Pancreas (tissue), 10 donors: ENCODE measurements at regions not wholly inside any gene's neighbourhood (a gene's known extent, or its start where the extent isn't known, plus 50 kb on each side); places are given as distances from the start of the nearest gene placed in this dataset.
"Not testable (repeated sequence)": the region's sequence is repeated elsewhere in the genome, so short reads cannot be mapped to it uniquely, and the experiment has no call there.

Experiments
- ATAC-seq, 4 donors: fragments of 200-7000 bp; cut with Tn5 transposase; one replicate each; pipeline versions ENCODE4 v1.8.0 to v1.9.1; 2020; ENCODE audit warnings: mild to moderate bottlenecking in 4 of 4, moderate library complexity in 4 of 4
- DNase-seq, 6 donors: peaks; one replicate each; pipeline ENCODE4 v3.0.0-alpha.2; 2020
- FAIRE-seq: peaks from 2 replicates; lab custom pipeline; 2012; peaks lifted over from hg19 to GRCh38; lab: Jason Lieb, UNC
- H3K27ac ChIP-seq, 4 donors: fragments of 200-600 bp; sonication (generic); 1 replicate in 3 of 4; 2 replicates in 1 of 4; pipeline versions ENCODE4 v1.5.0 to v1.8.0; 2020
- H3K27me3 ChIP-seq, 4 donors: fragments of 200-600 bp; one replicate each; pipeline ENCODE4 v1.8.0; 2021
- H3K36me3 ChIP-seq, 3 donors: fragments of 200-600 bp; sonication (generic) in 1 of 3; one replicate each; pipeline versions ENCODE4 v1.5.0 to v1.8.0; 2020 to 2021
- H3K4me1 ChIP-seq, 3 donors: fragments of 200-600 bp; one replicate each; pipeline ENCODE4 v1.8.0; 2021
- H3K4me3 ChIP-seq, 4 donors: fragments of 200-600 bp; sonication (generic) in 2 of 4; one replicate each; pipeline versions ENCODE4 v1.5.0 to v1.8.0; 2020 to 2021
- H3K9me3 ChIP-seq, 4 donors: fragments of 200-600 bp; one replicate each; pipeline ENCODE4 v1.8.0; 2021
- CTCF ChIP-seq, 4 donors: fragments of 200-600 bp; sonication (generic) in 3 of 4; IDR thresholded peaks; one replicate each; pipeline versions ENCODE4 v1.5.0 to v1.8.0; 2021; ENCODE audit warnings: antibody characterized with exemption in 4 of 4
- WGBS, 2 donors: extraction: QIAGEN DNeasy Blood & Tissue Kit; methylation state at CpG; one replicate each; pipeline ENCODE4 v1.1.7; 2013; 5-methylcytosine and 5-hydroxymethylcytosine counted together
- intact Hi-C, 3 donors: fragments of 100-400 bp; cut with DNase I; formaldehyde crosslinking; loops; one replicate each; pipeline versions ENCODE4 v1.11.1 to v1.14.2; 2022
- donor health status: healthy with polysubstance abuse.
- donor health status: DM: no; HTN: no; CAD: no; lungs with moderate emphysema.
- donor health status: DM: no; HTN: no; CAD: no.
- donor health status: control.
- donor health status: control.
- donor health status: Bipolar disorder and iron deficiency.
- donor health status: DM: yes; HTN: yes; CAD: no.
- donor health status: DM: no; HTN: no; CAD: no.
- donor health status: DM: no; HTN: no; CAD: no.
- donor health status: DM: yes; HTN: yes; CAD: no.

DNA sequence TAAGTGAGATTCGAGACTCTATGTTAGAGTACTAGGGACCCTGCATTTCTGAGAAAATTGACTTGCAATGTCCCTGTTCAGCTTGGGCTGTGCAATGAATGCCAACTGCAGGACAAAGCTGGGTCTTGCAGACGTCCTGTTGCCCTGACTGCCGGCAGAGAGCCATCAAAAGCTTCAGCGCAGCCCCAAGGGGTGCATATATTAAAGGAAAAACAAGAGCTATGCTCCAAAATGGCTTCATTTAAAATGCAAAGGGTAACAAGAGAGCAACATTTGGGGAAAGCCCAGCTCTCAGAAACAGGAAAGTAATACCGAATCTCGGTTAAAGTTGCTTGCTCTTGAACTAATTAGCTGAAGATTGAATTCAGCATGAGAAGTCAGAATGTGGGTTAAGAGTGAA lies 110.9 kb upstream of the PNPT1 start:
- DNase-seq (no peak), ATAC-seq (no peak), FAIRE-seq (no peak)
- Histone ChIP-seq H3K4me1 (no peaks in the 10 kb centered on the region), H3K27ac (no peak overlapping the region), H3K27me3 (no peaks in the 10 kb centered on the region), H3K4me3 (no peak overlapping the region), H3K9me3 (no peaks in the 10 kb centered on the region), H3K36me3 (no peaks in the 10 kb centered on the region)
- intact Hi-C loops: no loop called here
- TF ChIP-seq CTCF (IDR thresholded peaks at IDR 0.05): no peak
- WGBS, 2 donors: 64 to 65% methylated on average over 6 of the region's 6 CpGs

DNA sequence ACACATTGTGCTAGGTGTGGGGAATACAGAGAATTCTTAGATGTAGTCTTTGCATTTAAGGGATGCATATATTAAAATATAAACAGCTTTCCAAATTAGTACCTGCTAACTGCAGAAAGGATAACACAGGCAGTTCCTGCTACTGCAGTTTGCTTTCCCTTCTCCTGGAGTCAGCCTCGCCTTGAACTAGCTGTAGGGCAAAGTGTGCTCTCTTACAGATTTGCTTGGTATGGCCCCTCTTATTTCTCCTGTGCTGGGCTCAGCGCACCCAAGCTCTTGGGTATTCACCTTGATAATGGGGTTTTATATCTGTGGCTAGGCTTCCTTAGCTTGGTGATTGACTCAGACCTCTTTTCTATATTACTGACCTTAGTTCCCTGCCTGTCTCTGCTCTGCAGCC lies 108.4 kb upstream of the PNPT1 start:
- DNase-seq: no peak
- Histone ChIP-seq H3K4me3 (no peak overlapping the region), H3K27me3 (no peaks in the 10 kb centered on the region), H3K27ac (no peak overlapping the region), H3K9me3 (no peaks in the 10 kb centered on the region), H3K36me3 (no peaks in the 10 kb centered on the region), H3K4me1 (no peaks in the 10 kb centered on the region)
- no peak for TF ChIP-seq CTCF (IDR thresholded peaks at IDR 0.05)
- intact Hi-C loops: no loop called here
- no peak for FAIRE-seq
- 92 to 97% methylated on average over 2 of the region's 2 CpGs for WGBS, 2 donors
- ATAC-seq: no peak

GRCh38 chr2:55801436-55801835 lies 107.8 kb upstream of the PNPT1 start:
- no peaks in the 10 kb centered on the region for H3K27me3 ChIP-seq
- no peaks in the 10 kb centered on the region for H3K4me1 ChIP-seq
- no peak overlapping the region for H3K4me3 ChIP-seq
- no peak for FAIRE-seq
- intact Hi-C loops: no loop called here
- H3K27ac ChIP-seq: no peak overlapping the region
- DNase-seq: no peak
- TF ChIP-seq CTCF (IDR thresholded peaks at IDR 0.05): no peak
- no peak for ATAC-seq
- WGBS, 2 donors: 87 to 91% methylated on average over 1 of the region's 1 CpG
- H3K36me3 ChIP-seq: no peaks in the 10 kb centered on the region
- H3K9me3 ChIP-seq: no peaks in the 10 kb centered on the region

GRCh38 chr2:55799624-55800023 lies 106.0 kb upstream of the PNPT1 start:
- H3K4me1 ChIP-seq, ATAC-seq, H3K9me3 ChIP-seq, H3K4me3 ChIP-seq, DNase-seq, H3K36me3 ChIP-seq, H3K27me3 ChIP-seq, H3K27ac ChIP-seq, intact Hi-C loops, FAIRE-seq: not testable (repeated sequence)
- 94 to 96% methylated on average over 14 of the region's 14 CpGs for WGBS, 2 donors

DNA sequence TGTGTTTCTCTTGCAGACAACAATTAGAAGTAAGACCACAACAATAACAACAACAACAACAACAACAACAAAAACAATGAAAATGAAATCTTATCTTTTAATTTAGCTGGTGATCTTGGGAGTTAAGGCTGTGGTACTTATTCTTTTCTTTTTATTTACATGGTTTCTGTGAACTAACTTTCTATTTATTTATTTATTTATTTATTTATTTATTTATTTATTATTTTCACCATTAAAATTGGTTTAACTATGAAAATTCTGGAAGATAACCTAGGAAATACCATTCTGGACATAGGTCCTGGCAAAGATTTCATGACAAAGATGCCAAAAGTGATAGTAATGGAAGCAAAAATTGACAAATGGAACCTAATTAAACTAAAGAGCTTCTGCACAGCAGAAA lies 102.5 kb upstream of the PNPT1 start:
- H3K27me3 ChIP-seq: no peaks in the 10 kb centered on the region
- intact Hi-C loops: no loop called here
- TF ChIP-seq CTCF (IDR thresholded peaks at IDR 0.05): no peak
- no peak overlapping the region for H3K27ac ChIP-seq
- FAIRE-seq (no peak), ATAC-seq (no peak), DNase-seq (no peak)
- H3K9me3 ChIP-seq: no peaks in the 10 kb centered on the region
- no peaks in the 10 kb centered on the region for H3K4me1 ChIP-seq
- H3K36me3 ChIP-seq: no peaks in the 10 kb centered on the region
- H3K4me3 ChIP-seq: no peak overlapping the region

- intact Hi-C loops, ATAC-seq, H3K9me3 ChIP-seq, H3K4me3 ChIP-seq, H3K36me3 ChIP-seq, H3K4me1 ChIP-seq, H3K27me3 ChIP-seq, FAIRE-seq, DNase-seq, H3K27ac ChIP-seq: not testable (repeated sequence)
- 92 to 95% methylated on average over 11 to 12 of the region's 12 CpGs for WGBS, 2 donors
Measured at GRCh38 chr2:55793602-55794001, 100.0 kb upstream of the PNPT1 start.
